Neuronal stem cell (in vitro differentiated cells): ENCODE measurements at regions not wholly inside any gene's neighbourhood (a gene's known extent, or its start where the extent isn't known, plus 50 kb on each side); places are given as distances from the start of the nearest gene placed in this dataset.

Experiments
- DNase-seq: peaks from one replicate; pipeline ENCODE4 v3.0.0-alpha.2; 2013; ENCODE audit warnings: low spot score
- H2AFZ ChIP-seq: one replicate; pipeline ENCODE4 v1.6.1; 2013; ENCODE audit warnings: mild to moderate bottlenecking, low read length, inconsistent platforms
- H2AK5ac ChIP-seq: 2 replicates; pipeline ENCODE4 v1.6.1; 2013; ENCODE audit warnings: low read depth, mild to moderate bottlenecking, inconsistent platforms, low read length, moderate library complexity, mixed read lengths
- H2BK120ac ChIP-seq: 2 replicates; pipeline ENCODE4 v1.6.1; 2013; ENCODE audit warnings: low read depth, mild to moderate bottlenecking, inconsistent platforms, low read length, moderate library complexity, mixed read lengths
- H2BK12ac ChIP-seq: one replicate; pipeline ENCODE4 v1.6.1; 2013; ENCODE audit warnings: low read length, inconsistent platforms
- H2BK15ac ChIP-seq: 2 replicates; pipeline ENCODE4 v1.6.1; 2013; ENCODE audit warnings: mild to moderate bottlenecking, low read length, inconsistent platforms, mixed read lengths
- H2BK5ac ChIP-seq: one replicate; pipeline ENCODE4 v1.6.1; 2013; ENCODE audit warnings: inconsistent platforms, mild to moderate bottlenecking, low read length, moderate library complexity
- H3K14ac ChIP-seq: one replicate; pipeline ENCODE4 v1.6.1; 2013; ENCODE audit warnings: low read length, inconsistent platforms
- H3K18ac ChIP-seq: 2 replicates; pipeline ENCODE4 v1.6.1; 2013; ENCODE audit warnings: low read length, inconsistent platforms
- H3K23ac ChIP-seq: 2 replicates; pipeline ENCODE4 v1.6.1; 2013; ENCODE audit warnings: low read depth, mild to moderate bottlenecking, mixed read lengths, low read length, inconsistent platforms; ENCODE audit not compliant: poor library complexity
- H3K27ac ChIP-seq: replicated peaks from 3 replicates; pipeline ENCODE4 v1.5.1; 2013; ENCODE audit warnings: low read length, inconsistent platforms
- H3K27me3 ChIP-seq, 3 experiments: 2 replicates each; pipeline ENCODE4 v1.6.1; 2013; ENCODE audit warnings: low read length in 3 of 3, mild to moderate bottlenecking in 2 of 3, inconsistent platforms in 1 of 3, low read depth in 1 of 3, mixed read lengths in 1 of 3, moderate library complexity in 1 of 3; ENCODE audit not compliant: control insufficient read depth in 3 of 3, insufficient read depth in 3 of 3
- H3K36me3 ChIP-seq, 2 donors: replicated peaks in 1 of 2; 2 replicates each; pipeline ENCODE4 v1.6.1; 2013; ENCODE audit warnings: low read length in 2 of 2; ENCODE audit not compliant: control insufficient read depth in 2 of 2, insufficient read depth in 2 of 2
- H3K4ac ChIP-seq: 2 replicates; pipeline ENCODE4 v1.6.1; 2013; ENCODE audit warnings: inconsistent platforms, mild to moderate bottlenecking, low read length, moderate library complexity
- H3K4me1 ChIP-seq, 2 donors: 1 replicate in 1 of 2; 2 replicates in 1 of 2; pipeline ENCODE4 v1.6.1; 2013; ENCODE audit warnings: low read length in 2 of 2, low read depth in 1 of 2; ENCODE audit not compliant: control insufficient read depth in 2 of 2, insufficient read depth in 1 of 2
- H3K4me2 ChIP-seq: one replicate; pipeline ENCODE4 v1.6.1; 2013; ENCODE audit warnings: mild to moderate bottlenecking, low read length, inconsistent platforms; ENCODE audit not compliant: insufficient read depth, poor library complexity, severe bottlenecking
- H3K4me3 ChIP-seq, 2 donors: 2 replicates each; pipeline ENCODE4 v1.5.1; 2013; ENCODE audit warnings: low read length in 2 of 2, mild to moderate bottlenecking in 2 of 2, inconsistent platforms in 1 of 2, moderate library complexity in 1 of 2
- H3K79me1 ChIP-seq: one replicate; pipeline ENCODE4 v1.6.1; 2013; ENCODE audit warnings: low read depth, mild to moderate bottlenecking, inconsistent platforms, low read length, moderate library complexity
- H3K9ac ChIP-seq: one replicate; pipeline ENCODE4 v1.6.1; 2013; ENCODE audit warnings: mild to moderate bottlenecking, low read depth, low read length, inconsistent platforms; ENCODE audit not compliant: poor library complexity
- H3K9me3 ChIP-seq, 2 donors: replicated peaks in 1 of 2; 2 replicates each; pipeline versions ENCODE3 to v1.6.1; 2013; ENCODE audit warnings: low read length in 2 of 2, mild to moderate bottlenecking in 2 of 2, inconsistent platforms in 1 of 2, low read depth in 1 of 2, mixed read lengths in 1 of 2, moderate library complexity in 1 of 2; ENCODE audit not compliant: control insufficient read depth in 2 of 2, insufficient read depth in 1 of 2
- H4K8ac ChIP-seq: one replicate; pipeline ENCODE4 v1.6.1; 2013; ENCODE audit warnings: low read depth, mild to moderate bottlenecking, inconsistent platforms, low read length, moderate library complexity
- H4K91ac ChIP-seq: one replicate; pipeline ENCODE4 v1.6.1; 2013; ENCODE audit warnings: low read length, low read depth, mild to moderate bottlenecking, inconsistent platforms; ENCODE audit not compliant: poor library complexity
- whole genome bisulfite sequencing, 2 donors: extraction: QIAGEN DNeasy Blood & Tissue Kit; methylation state at CpG; one replicate each; pipeline ENCODE4 v1.1.7; 2013; ENCODE audit warnings: missing lambda C conversion rate in 2 of 2, mixed read lengths in 1 of 2; ENCODE audit not compliant: insufficient read length in 2 of 2, insufficient replicate concordance in 1 of 2; ENCODE audit errors: extremely low coverage in 2 of 2; 5-methylcytosine and 5-hydroxymethylcytosine counted together

DNA sequence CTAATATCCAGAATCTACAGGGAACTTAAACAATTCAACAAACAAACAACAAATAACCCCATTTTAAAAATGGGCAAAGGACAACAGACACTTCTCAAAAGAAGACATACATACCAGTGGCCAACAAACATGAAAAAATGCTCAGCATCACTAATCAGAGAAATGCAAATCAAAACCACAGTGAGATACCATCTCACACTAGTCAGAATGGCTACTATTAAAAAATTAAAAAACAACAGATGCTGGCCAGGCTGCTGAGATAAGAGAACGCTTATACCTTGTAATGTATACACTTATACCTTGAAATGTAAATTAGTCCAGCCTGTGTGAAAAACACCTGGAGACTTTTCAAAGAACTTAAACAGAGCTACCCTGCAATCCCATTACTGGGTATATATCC lies 166.8 kb downstream of the IBTK start:
- no peak for DNase-seq
- no CpG with 5 or more reads among the region's 1 CpG for WGBS, 2 donors
- no peak overlapping the region for H3K4me2 ChIP-seq

DNA sequence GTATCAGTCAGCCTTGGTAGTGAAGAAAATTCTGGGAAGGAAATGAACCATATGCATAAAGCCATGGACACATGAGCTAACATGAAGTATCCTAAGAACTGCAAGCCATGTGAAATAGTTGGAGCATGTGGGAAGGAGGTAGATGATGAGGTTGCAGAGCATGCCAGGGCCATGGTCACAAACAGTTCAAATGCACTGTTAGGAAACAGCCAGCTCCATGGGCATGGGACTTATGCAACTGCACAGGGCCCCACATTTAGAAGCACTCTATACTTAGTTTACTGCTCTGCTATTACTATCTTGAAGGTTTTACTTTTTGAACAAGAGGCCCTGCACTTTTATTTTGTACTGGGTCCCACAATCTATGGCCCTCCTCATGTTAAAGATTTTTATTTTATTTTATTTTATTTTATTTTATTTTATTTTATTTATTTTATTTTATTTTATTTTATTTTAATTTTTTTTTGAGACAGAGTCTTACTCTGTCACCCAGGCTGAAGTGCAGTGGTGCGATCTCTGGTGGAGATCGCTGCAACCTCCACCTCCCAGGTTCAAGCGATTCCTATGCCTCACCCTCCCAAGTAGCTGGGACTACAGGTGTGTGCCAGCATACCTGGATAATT lies 169.1 kb downstream of the IBTK start:
- Histone ChIP-seq H4K91ac (no peak overlapping the region), H2BK120ac (no peak overlapping the region), H3K4ac (no peak overlapping the region), H2BK15ac (no peak overlapping the region), H3K27ac (no peak overlapping the region), H4K8ac (no peak overlapping the region), H2AFZ (no peak overlapping the region), H3K9ac (no peak overlapping the region), H3K23ac (no peak overlapping the region), H3K4me2 (no peak overlapping the region), H2BK12ac (no peak overlapping the region), H3K4me1 (peaks cover 0 to 2% of the 10 kb centered on the region in 2 donors), H2BK5ac (no peak overlapping the region), H3K4me3 (peak overlapping the region in 1 of 2 donors; percentile 70), H3K9me3 (no peaks in the 10 kb centered on the region), H3K27me3 (no peaks in the 10 kb centered on the region), H2AK5ac (no peak overlapping the region), H3K79me1 (no peaks in the 10 kb centered on the region), H3K14ac (no peak overlapping the region), H3K36me3 (no peaks in the 10 kb centered on the region), H3K18ac (no peak overlapping the region)
- WGBS, 2 donors = no CpG with 5 or more reads among the region's 3 CpGs
- DNase-seq = no peak

More for the DNA sequence above, 166.8 kb downstream of the IBTK start:
- no peak overlapping the region for H2AFZ ChIP-seq
- no peak overlapping the region for H3K4ac ChIP-seq
- no peak overlapping the region for H4K91ac ChIP-seq
- H3K23ac ChIP-seq = no peak overlapping the region
- no peak overlapping the region for H2BK5ac ChIP-seq
- H3K4me1 ChIP-seq = peaks cover 0 to 4% of the 10 kb centered on the region in 2 donors
- H3K14ac ChIP-seq = no peak overlapping the region
- H3K27me3 ChIP-seq = no peaks in the 10 kb centered on the region
- no peak overlapping the region for H3K9ac ChIP-seq
- H4K8ac ChIP-seq = no peak overlapping the region
- no peak overlapping the region for H2BK120ac ChIP-seq
- no peak overlapping the region for H2BK15ac ChIP-seq
- no peak overlapping the region for H3K18ac ChIP-seq
- no peak overlapping the region for H2AK5ac ChIP-seq
- no peak overlapping the region for H3K4me3 ChIP-seq
- no peaks in the 10 kb centered on the region for H3K9me3 ChIP-seq
- no peaks in the 10 kb centered on the region for H3K36me3 ChIP-seq
- no peak overlapping the region for H2BK12ac ChIP-seq
- H3K79me1 ChIP-seq = no peaks in the 10 kb centered on the region
- no peak overlapping the region for H3K27ac ChIP-seq

DNA sequence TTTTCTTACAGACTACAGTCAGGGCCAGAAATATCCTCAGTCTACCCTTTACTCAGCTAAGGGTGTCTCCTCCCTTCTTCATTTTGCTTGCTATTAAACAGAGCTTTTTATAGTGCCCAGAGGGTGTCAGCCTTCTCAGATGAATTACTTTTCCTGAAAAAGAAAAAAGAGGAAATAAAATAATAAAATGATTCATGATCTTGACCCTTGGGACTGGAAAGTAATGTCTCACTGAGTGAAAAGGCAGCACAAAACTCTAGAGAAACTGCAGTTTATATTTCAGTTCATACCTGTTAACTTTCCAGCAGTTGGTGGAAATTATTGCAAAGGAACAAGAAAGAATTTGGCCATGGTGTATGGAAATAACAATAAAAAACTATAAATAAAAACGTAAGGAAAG lies 170.6 kb downstream of the IBTK start:
- H3K27me3 ChIP-seq = no peaks in the 10 kb centered on the region
- no peak overlapping the region for H4K8ac ChIP-seq
- no CpG with 5 or more reads among the region's 1 CpG for WGBS, 2 donors
- no peak overlapping the region for H3K27ac ChIP-seq
- H2BK5ac ChIP-seq = no peak overlapping the region
- no peak overlapping the region for H3K4ac ChIP-seq
- no peak overlapping the region for H2AK5ac ChIP-seq
- H3K9ac ChIP-seq = no peak overlapping the region
- no peak overlapping the region for H4K91ac ChIP-seq
- no peaks in the 10 kb centered on the region for H3K79me1 ChIP-seq
- H2BK15ac ChIP-seq = no peak overlapping the region
- no peaks in the 10 kb centered on the region for H3K9me3 ChIP-seq
- H2BK12ac ChIP-seq = no peak overlapping the region
- no peak for DNase-seq
- H2AFZ ChIP-seq = no peak overlapping the region
- H3K4me1 ChIP-seq = peaks cover 0 to 2% of the 10 kb centered on the region in 2 donors
- no peaks in the 10 kb centered on the region for H3K36me3 ChIP-seq
- no peak overlapping the region for H3K18ac ChIP-seq
- H3K4me2 ChIP-seq = no peak overlapping the region
- no peak overlapping the region for H3K4me3 ChIP-seq
- H3K14ac ChIP-seq = no peak overlapping the region
- H2BK120ac ChIP-seq = no peak overlapping the region
- no peak overlapping the region for H3K23ac ChIP-seq

DNA sequence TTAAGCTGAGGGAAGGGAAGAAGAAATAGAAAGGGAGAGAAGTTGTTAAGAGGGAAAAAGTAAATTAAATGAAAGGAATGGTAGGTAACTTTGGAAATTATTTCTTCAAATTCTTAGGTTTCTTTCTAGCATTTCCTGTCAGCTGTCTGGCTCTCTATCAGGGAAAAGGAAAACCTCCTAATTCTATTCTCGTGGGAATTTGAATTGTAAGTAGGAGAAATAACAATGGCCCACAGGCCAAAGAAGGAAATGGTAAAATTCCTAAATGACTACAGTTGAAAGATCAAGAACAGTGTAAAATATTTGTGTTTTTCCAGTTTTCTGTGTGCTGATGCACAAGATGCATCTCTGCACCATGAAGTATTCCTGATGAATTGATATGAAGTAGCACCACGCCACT lies 173.0 kb downstream of the IBTK start:
- Histone ChIP-seq H2BK12ac (no peak overlapping the region), H3K4ac (no peak overlapping the region), H3K4me2 (no peak overlapping the region), H4K91ac (no peak overlapping the region), H3K9me3 (no peaks in the 10 kb centered on the region), H3K4me1 (peaks cover 0 to 2% of the 10 kb centered on the region in 2 donors), H3K27ac (no peak overlapping the region), H3K14ac (no peak overlapping the region), H2AK5ac (no peak overlapping the region), H3K9ac (no peak overlapping the region), H3K36me3 (no peaks in the 10 kb centered on the region), H3K18ac (no peak overlapping the region), H2BK15ac (no peak overlapping the region), H3K4me3 (no peak overlapping the region), H4K8ac (no peak overlapping the region), H2AFZ (no peak overlapping the region), H2BK5ac (no peak overlapping the region), H2BK120ac (no peak overlapping the region), H3K23ac (no peak overlapping the region), H3K27me3 (no peaks in the 10 kb centered on the region), H3K79me1 (no peaks in the 10 kb centered on the region)
- no CpG with 5 or more reads among the region's 2 CpGs for WGBS, 2 donors
- no peak for DNase-seq
